Effector memory CD4-positive, alpha-beta T cell (primary cell): ENCODE measurements at regions not wholly inside any gene's neighbourhood (a gene's known extent, or its start where the extent isn't known, plus 50 kb on each side); places are given as distances from the start of the nearest gene placed in this dataset.

ENCODE experiments used
- DNase-seq, 3 donors: peaks; one replicate each; pipeline ENCODE4 v3.0.0-alpha.2; 2020
- H3K27ac ChIP-seq: 2 replicates; pipeline ENCODE4 v1.7.0; 2013; ENCODE audit warnings: mild to moderate bottlenecking, low read length, moderate library complexity; ENCODE audit not compliant: insufficient read depth, poor library complexity, severe bottlenecking
- H3K27me3 ChIP-seq: replicated peaks from 2 replicates; pipeline ENCODE4 v1.7.0; 2013; ENCODE audit warnings: mild to moderate bottlenecking, low read length; ENCODE audit not compliant: insufficient read depth, control insufficient read depth, poor library complexity, severe bottlenecking
- H3K36me3 ChIP-seq: 2 replicates; pipeline ENCODE4 v1.7.0; 2013; ENCODE audit warnings: mild to moderate bottlenecking, low read length, moderate library complexity; ENCODE audit not compliant: control insufficient read depth, insufficient read depth
- H3K4me1 ChIP-seq: 2 replicates; pipeline ENCODE4 v1.7.0; 2013; ENCODE audit warnings: low read length, mild to moderate bottlenecking; ENCODE audit not compliant: control insufficient read depth, insufficient read depth, poor library complexity, severe bottlenecking
- H3K4me3 ChIP-seq: 2 replicates; pipeline ENCODE4 v1.7.0; 2013; ENCODE audit warnings: low read length, low read depth, mild to moderate bottlenecking; ENCODE audit not compliant: insufficient read depth, poor library complexity, severe bottlenecking
- H3K9me3 ChIP-seq: 2 replicates; pipeline ENCODE4 v1.7.0; 2013; ENCODE audit warnings: mild to moderate bottlenecking, low read length, moderate library complexity; ENCODE audit not compliant: control insufficient read depth

GRCh38 chr13:107447591-107447990 lies 767.7 kb downstream of the LIG4 start:
- no peaks in the 10 kb centered on the region for H3K27me3 ChIP-seq
- no peak for DNase-seq
- no peak overlapping the region for H3K27ac ChIP-seq
- no peak overlapping the region for H3K4me3 ChIP-seq
- no peaks in the 10 kb centered on the region for H3K4me1 ChIP-seq
- H3K9me3 ChIP-seq = no peaks in the 10 kb centered on the region
- no peaks in the 10 kb centered on the region for H3K36me3 ChIP-seq

DNA sequence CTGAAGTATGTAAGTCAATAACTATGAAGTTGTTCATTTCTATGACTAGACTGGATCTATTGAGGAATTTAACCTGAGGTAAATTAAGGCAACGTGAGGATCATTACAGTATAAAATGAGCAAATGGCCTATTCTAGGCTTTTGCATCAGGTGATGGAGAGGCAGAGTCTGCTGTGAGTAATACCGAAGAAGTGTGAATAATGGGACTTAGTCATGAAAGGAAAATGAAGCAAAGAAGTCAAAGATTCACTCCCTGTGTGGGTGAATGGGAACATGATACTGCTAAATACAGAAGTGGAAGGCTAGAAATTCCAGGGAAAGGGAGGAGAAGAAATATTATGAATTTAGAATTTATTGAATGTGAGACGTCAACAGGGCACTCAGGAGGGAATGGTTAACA lies 774.1 kb downstream of the LIG4 start:
- H3K27me3 ChIP-seq = no peaks in the 10 kb centered on the region
- no peak overlapping the region for H3K27ac ChIP-seq
- no peak for DNase-seq
- H3K4me3 ChIP-seq = no peak overlapping the region
- H3K36me3 ChIP-seq = no peaks in the 10 kb centered on the region
- H3K9me3 ChIP-seq = no peaks in the 10 kb centered on the region
- no peaks in the 10 kb centered on the region for H3K4me1 ChIP-seq

- no peaks in the 10 kb centered on the region for H3K4me1 ChIP-seq
- H3K9me3 ChIP-seq = no peaks in the 10 kb centered on the region
- no peaks in the 10 kb centered on the region for H3K27me3 ChIP-seq
- no peak overlapping the region for H3K4me3 ChIP-seq
- DNase-seq = no peak
- no peaks in the 10 kb centered on the region for H3K36me3 ChIP-seq
- H3K27ac ChIP-seq = no peak overlapping the region
Observed at GRCh38 chr13:107438251-107438650, 777.1 kb downstream of the LIG4 start.

- H3K27me3 ChIP-seq = no peaks in the 10 kb centered on the region
- H3K9me3 ChIP-seq = no peaks in the 10 kb centered on the region
- H3K4me3 ChIP-seq = no peak overlapping the region
- H3K27ac ChIP-seq = no peak overlapping the region
- H3K4me1 ChIP-seq = no peaks in the 10 kb centered on the region
- no peak for DNase-seq
- no peaks in the 10 kb centered on the region for H3K36me3 ChIP-seq
Observed at GRCh38 chr13:107434347-107434746, 781.0 kb downstream of the LIG4 start.

- Histone ChIP-seq H3K27me3 (no peaks in the 10 kb centered on the region), H3K4me1 (no peaks in the 10 kb centered on the region), H3K4me3 (no peak overlapping the region), H3K27ac (no peak overlapping the region), H3K36me3 (no peaks in the 10 kb centered on the region), H3K9me3 (no peaks in the 10 kb centered on the region)
- DNase-seq = no peak
Observed at GRCh38 chr13:107427536-107427935, 787.8 kb downstream of the LIG4 start.

- no peak overlapping the region for H3K4me3 ChIP-seq
- no peaks in the 10 kb centered on the region for H3K27me3 ChIP-seq
- no peak for DNase-seq
- no peaks in the 10 kb centered on the region for H3K36me3 ChIP-seq
- no peaks in the 10 kb centered on the region for H3K9me3 ChIP-seq
- H3K27ac ChIP-seq = no peak overlapping the region
- no peaks in the 10 kb centered on the region for H3K4me1 ChIP-seq
Observed at GRCh38 chr13:107422421-107422820, 792.9 kb downstream of the LIG4 start.

- Histone ChIP-seq H3K36me3 (no peaks in the 10 kb centered on the region), H3K4me1 (no peaks in the 10 kb centered on the region), H3K27me3 (no peaks in the 10 kb centered on the region), H3K27ac (no peak overlapping the region), H3K4me3 (no peak overlapping the region), H3K9me3 (no peaks in the 10 kb centered on the region)
- no peak for DNase-seq
Observed at GRCh38 chr13:107421951-107422350, 793.4 kb downstream of the LIG4 start.

- no peak for DNase-seq
- Histone ChIP-seq H3K4me3 (no peak overlapping the region), H3K27me3 (no peaks in the 10 kb centered on the region), H3K36me3 (no peaks in the 10 kb centered on the region), H3K4me1 (no peaks in the 10 kb centered on the region), H3K9me3 (no peaks in the 10 kb centered on the region), H3K27ac (no peak overlapping the region)
Observed at GRCh38 chr13:107421028-107421427, 794.3 kb downstream of the LIG4 start.

DNA sequence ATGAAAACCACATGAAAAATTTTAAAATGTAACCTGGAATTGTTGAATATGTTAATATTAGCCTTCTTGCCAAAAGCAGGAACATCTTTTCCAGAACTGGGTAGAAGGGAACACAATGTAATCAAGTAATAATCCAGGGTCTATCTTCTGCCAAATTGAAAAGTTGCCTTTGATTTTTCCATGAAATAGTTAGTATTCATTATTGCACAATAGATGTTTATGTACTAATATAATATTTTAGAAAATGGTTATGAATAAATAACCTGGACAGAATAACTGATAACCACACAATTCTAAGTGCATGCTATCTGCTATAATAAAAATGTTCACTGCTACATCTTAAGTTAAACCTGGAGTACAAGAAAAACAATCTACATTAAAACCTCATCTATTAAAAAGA lies 802.3 kb downstream of the LIG4 start:
- DNase-seq = no peak
- Histone ChIP-seq H3K4me3 (no peak overlapping the region), H3K4me1 (no peaks in the 10 kb centered on the region), H3K27me3 (no peaks in the 10 kb centered on the region), H3K36me3 (no peaks in the 10 kb centered on the region), H3K27ac (no peak overlapping the region), H3K9me3 (no peaks in the 10 kb centered on the region)

DNA sequence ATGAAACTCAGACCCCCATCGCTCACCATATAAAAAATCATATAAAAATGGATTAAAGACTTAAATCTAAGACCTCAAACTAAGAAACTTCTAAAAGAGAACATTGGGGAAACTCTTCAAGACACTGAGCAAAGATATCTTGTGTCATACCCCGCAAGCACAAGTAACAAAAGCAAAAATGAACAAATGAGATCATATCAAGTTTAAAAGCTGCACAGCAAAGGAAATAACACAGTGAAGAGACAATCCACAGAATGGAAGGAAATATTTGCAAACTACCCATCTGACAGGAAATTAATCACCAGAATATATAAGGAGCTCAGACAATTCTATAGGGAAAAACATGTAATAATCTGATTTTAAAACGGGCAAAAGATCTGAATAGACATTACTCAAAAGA lies 808.3 kb downstream of the LIG4 start:
- DNase-seq = no peak
- Histone ChIP-seq H3K9me3 (no peaks in the 10 kb centered on the region), H3K4me3 (no peak overlapping the region), H3K27ac (no peak overlapping the region), H3K4me1 (no peaks in the 10 kb centered on the region), H3K27me3 (no peaks in the 10 kb centered on the region), H3K36me3 (no peaks in the 10 kb centered on the region)
